Prostate gland (tissue), 2 donors: ENCODE measurements at regions not wholly inside any gene's neighbourhood (a gene's known extent, or its start where the extent isn't known, plus 50 kb on each side); places are given as distances from the start of the nearest gene placed in this dataset.

Experiments
- DNase-seq: peaks from one replicate; pipeline ENCODE4 v3.0.0-alpha.2; 2019; ENCODE audit warnings: low spot score
- H3K27ac ChIP-seq, 2 donors: fragments of 200-600 bp; sonication (generic); 2 replicates each; pipeline ENCODE4 v1.5.1; 2017 to 2019
- H3K27me3 ChIP-seq: fragments of 200-600 bp; sonication (generic); replicated peaks from 2 replicates; pipeline ENCODE4 v1.5.1; 2019; ENCODE audit not compliant: insufficient read depth
- H3K36me3 ChIP-seq, 2 donors: fragments of 200-600 bp; sonication (generic); 1 replicate in 1 of 2; 2 replicates in 1 of 2; pipeline versions ENCODE4 v1.5.1 to v1.8.1; 2017 to 2019
- H3K4me1 ChIP-seq: fragments of 200-600 bp; sonication (generic); replicated peaks from 2 replicates; pipeline ENCODE4 v1.5.1; 2019
- H3K4me3 ChIP-seq, 2 donors: fragments of 200-600 bp; sonication (generic); 2 replicates each; pipeline ENCODE4 v1.5.1; 2017 to 2019
- H3K9me3 ChIP-seq: fragments of 200-600 bp; sonication (generic); 2 replicates; pipeline ENCODE4 v1.5.1; 2017
- CTCF ChIP-seq, 4 experiments: fragments of 200-600 bp in 2 of 4; fragments of 450-650 bp in 2 of 4; sonication (generic) in 2 of 4; IDR thresholded peaks; 1 replicate in 3 of 4; 2 replicates in 1 of 4; pipeline ENCODE4 v1.5.1; 2016 to 2019; ENCODE audit warnings: antibody characterized with exemption in 4 of 4, mild to moderate bottlenecking in 2 of 4, moderate library complexity in 2 of 4
- POLR2A ChIP-seq: fragments of 450-650 bp; IDR thresholded peaks from one replicate; pipeline ENCODE4 v1.6.1; 2016; ENCODE audit warnings: antibody characterized with exemption, mild to moderate bottlenecking
- POLR2AphosphoS5 ChIP-seq: sonication (generic); formaldehyde crosslinking; IDR thresholded peaks from one replicate; pipeline ENCODE4 v1.6.1; 2017; ENCODE audit warnings: antibody characterized with exemption
- WGBS: methylation state at CpG from one replicate; pipeline ENCODE4 v1.1.5; 2018; 5-methylcytosine and 5-hydroxymethylcytosine counted together
- intact Hi-C: fragments of 100-400 bp; cut with DNase I; formaldehyde crosslinking; loops from one replicate; pipeline ENCODE4 v1.14.2; 2022

DNA sequence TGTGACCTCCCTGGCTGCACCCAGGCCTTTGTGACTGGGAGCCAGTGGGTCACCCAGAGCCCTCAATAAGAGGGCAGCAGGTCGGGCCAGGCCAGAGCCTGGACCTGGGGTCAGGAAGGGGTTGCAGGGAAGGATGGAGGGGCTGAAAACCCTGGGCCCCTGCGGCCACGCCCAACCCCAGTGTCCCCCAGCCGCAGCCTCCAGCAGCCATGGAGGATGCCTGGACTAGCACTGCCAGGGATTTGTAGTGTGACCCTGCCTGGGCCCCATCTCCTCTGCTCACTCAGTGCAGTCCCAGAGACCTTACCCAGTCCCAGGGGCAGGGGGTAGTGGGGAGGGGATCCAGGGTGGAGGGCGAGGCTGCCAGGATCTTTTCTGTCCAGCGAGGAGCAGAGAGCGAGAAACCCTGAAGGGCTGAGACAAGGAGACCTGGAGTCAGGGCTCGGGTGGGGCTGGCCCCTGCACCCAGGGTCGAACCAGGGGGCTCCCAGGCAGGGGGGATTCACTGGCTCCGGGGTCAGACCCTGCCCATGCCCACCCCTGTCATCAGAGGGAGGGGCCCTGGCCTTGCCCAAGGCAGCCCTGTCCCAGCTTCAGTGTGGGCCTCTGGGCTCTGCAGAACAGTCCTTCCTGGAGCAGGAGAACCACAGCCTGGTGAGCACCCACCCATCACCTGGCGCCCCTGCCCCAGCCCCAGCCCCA, 187.5 kb downstream of the IGLL1 start:
- Histone ChIP-seq H3K9me3 (no peaks in the 10 kb centered on the region), H3K27ac (no peak overlapping the region), H3K4me1 (no peaks in the 10 kb centered on the region), H3K27me3 (no peaks in the 10 kb centered on the region), H3K36me3 (no peaks in the 10 kb centered on the region), H3K4me3 (no peak overlapping the region)
- WGBS: 84% methylated on average over 11 of the region's 11 CpGs
- TF ChIP-seq POLR2AphosphoS5: no peak
- TF ChIP-seq POLR2A: no peak
- no peak for TF ChIP-seq CTCF (IDR thresholded peaks at IDR 0.05)
- intact Hi-C loops: no loop called here
- no peak for DNase-seq

- DNase-seq: no peak
- TF ChIP-seq POLR2AphosphoS5 (no peak), CTCF (IDR thresholded peaks at IDR 0.05) (no peak)
- no peak overlapping the region for H3K27ac ChIP-seq
- WGBS: 88% methylated on average over 14 of the region's 14 CpGs
- no peaks in the 10 kb centered on the region for H3K9me3 ChIP-seq
- no peak overlapping the region for H3K4me3 ChIP-seq
- H3K4me1 ChIP-seq: no peaks in the 10 kb centered on the region
- no peaks in the 10 kb centered on the region for H3K36me3 ChIP-seq
- no peaks in the 10 kb centered on the region for H3K27me3 ChIP-seq
- intact Hi-C loops: no loop called here
These were observed 189.1 kb downstream of the IGLL1 start for GRCh38 chr22:23391022-23391421.

DNA sequence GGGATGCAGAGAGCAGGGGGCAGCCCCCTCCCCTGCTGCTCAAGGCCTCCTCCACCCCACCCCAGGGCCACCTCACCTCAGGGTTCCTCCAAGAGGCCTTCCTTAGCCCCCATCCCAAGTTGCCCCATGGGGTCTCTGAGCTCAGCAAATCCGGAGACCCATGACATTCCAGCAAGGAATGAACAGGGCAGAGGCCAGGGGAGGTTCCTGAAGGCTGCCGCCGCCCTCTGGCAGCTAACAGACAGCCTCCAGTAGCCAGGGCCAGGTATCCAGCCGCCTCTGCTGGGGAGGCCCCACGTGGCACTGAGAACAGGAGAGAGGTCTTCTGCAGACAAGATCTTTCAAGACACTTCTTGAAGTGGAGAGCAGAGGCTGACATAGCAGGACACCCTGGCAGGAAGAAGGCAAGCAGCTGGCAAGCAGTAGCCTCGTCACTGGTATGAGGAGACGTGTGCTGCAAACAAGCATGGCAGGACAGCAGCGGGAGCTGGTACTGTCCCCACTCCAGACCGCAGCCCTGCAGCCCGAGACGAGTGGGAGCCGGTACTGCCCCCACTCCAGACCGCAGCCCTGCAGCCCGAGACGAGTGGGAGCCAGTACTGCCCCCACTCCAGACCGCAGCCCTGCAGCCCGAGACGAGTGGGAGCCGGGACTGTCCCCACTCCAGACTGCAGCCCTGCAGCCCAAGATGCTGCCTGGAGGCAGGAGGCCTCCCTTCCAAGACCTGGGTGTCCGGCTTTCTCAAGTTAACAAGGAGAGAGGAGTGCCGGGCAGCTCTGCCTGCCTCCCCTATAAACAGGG, 190.6 kb downstream of the IGLL1 start:
- H3K9me3 ChIP-seq: no peaks in the 10 kb centered on the region
- no peak overlapping the region for H3K27ac ChIP-seq
- H3K4me1 ChIP-seq: no peaks in the 10 kb centered on the region
- intact Hi-C loops: loop anchor here (5.0 kb wide), 2 partner anchors 77 to 212 kb away; no protein-coding TSS in a partner anchor
- DNase-seq: no peak
- no peak overlapping the region for H3K4me3 ChIP-seq
- TF ChIP-seq CTCF (IDR thresholded peaks at IDR 0.05) (no peak), POLR2A (no peak), POLR2AphosphoS5 (no peak)
- H3K27me3 ChIP-seq: no peaks in the 10 kb centered on the region
- WGBS: 69% methylated on average over 17 of the region's 21 CpGs
- H3K36me3 ChIP-seq: no peaks in the 10 kb centered on the region

DNA sequence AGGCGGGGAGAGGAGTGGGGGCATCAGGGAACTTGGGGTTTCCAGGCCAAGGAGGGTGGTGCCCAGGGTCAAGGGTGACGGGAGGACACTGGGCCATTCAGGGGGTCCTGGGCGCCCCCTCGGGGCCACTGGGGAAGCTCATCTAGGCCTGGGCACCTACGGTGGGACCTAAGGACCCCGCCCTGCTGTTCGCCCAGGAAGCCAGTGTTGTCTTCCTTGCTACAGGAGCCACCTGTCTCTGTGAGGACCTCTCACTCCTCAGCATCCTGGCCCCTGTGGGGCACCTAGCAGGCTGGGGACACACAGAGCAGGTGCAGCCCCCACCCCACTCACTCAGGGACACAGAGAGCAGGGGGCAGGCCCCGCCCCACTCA, 191.6 kb downstream of the IGLL1 start:
- no peak overlapping the region for H3K27ac ChIP-seq
- 94% methylated on average over 6 of the region's 8 CpGs for WGBS
- no peaks in the 10 kb centered on the region for H3K36me3 ChIP-seq
- no peaks in the 10 kb centered on the region for H3K9me3 ChIP-seq
- no peaks in the 10 kb centered on the region for H3K4me1 ChIP-seq
- no peaks in the 10 kb centered on the region for H3K27me3 ChIP-seq
- TF ChIP-seq POLR2AphosphoS5: no peak
- no peak for TF ChIP-seq POLR2A
- intact Hi-C loops: loop anchor here (5.0 kb wide), 2 partner anchors 76 to 211 kb away; no protein-coding TSS in a partner anchor
- no peak overlapping the region for H3K4me3 ChIP-seq
- DNase-seq: no peak

- H3K36me3 ChIP-seq: no peaks in the 10 kb centered on the region
- no peaks in the 10 kb centered on the region for H3K4me1 ChIP-seq
- H3K4me3 ChIP-seq: no peak overlapping the region
- H3K27me3 ChIP-seq: no peaks in the 10 kb centered on the region
- intact Hi-C loops: loop anchor here (5.0 kb wide), 2 partner anchors 76 to 211 kb away; no protein-coding TSS in a partner anchor
- DNase-seq: no peak
- TF ChIP-seq POLR2AphosphoS5 (no peak), CTCF (IDR thresholded peaks at IDR 0.05) (no peak), POLR2A (no peak)
- no peak overlapping the region for H3K27ac ChIP-seq
- 89% methylated on average over 28 of the region's 32 CpGs for WGBS
- H3K9me3 ChIP-seq: no peaks in the 10 kb centered on the region
These were observed 192.1 kb downstream of the IGLL1 start for GRCh38 chr22:23387827-23388516.
